B cell (primary cell): ENCODE measurements at regions not wholly inside any gene's neighbourhood (a gene's known extent, or its start where the extent isn't known, plus 50 kb on each side); places are given as distances from the start of the nearest gene placed in this dataset.

Source experiments
- ATAC-seq: fragments of 200-7000 bp; cut with Tn5 transposase; one replicate; pipeline ENCODE4 v1.10.0; 2021; ENCODE audit warnings: low read depth, mild to moderate bottlenecking, moderate number of reproducible peaks, moderate library complexity
- CTCF ChIA-PET: fragments of 350-600 bp; sonication (Branson Sonifier 250); formaldehyde crosslinking; loops from one replicate; lab custom pipeline; 2021; ENCODE audit warnings: antibody characterized with exemption, inconsistent platforms; lab: Charles Lee
- POLR2A ChIA-PET: fragments of 350-600 bp; sonication (Branson Sonifier 250); formaldehyde crosslinking; loops from one replicate; lab custom pipeline; 2021; ENCODE audit warnings: antibody characterized with exemption; lab: Charles Lee
- DNase-seq: peaks from one replicate; pipeline ENCODE4 v3.0.0; 2013
- H2AFZ ChIP-seq: 2 replicates; pipeline ENCODE4 v1.6.1; 2012; ENCODE audit warnings: mild to moderate bottlenecking, low read depth, low read length; ENCODE audit not compliant: insufficient read depth, poor library complexity, severe bottlenecking
- H3K27ac ChIP-seq, 2 donors: 1 replicate in 1 of 2; 2 replicates in 1 of 2; pipeline ENCODE4 v1.5.1; 2012 to 2013; ENCODE audit warnings: low read length in 2 of 2, mild to moderate bottlenecking in 2 of 2, moderate library complexity in 1 of 2
- H3K27me3 ChIP-seq, 4 experiments: fragments of 200-600 bp in 1 of 4; sonication (generic) in 1 of 4; replicated peaks in 1 of 4; 1 replicate in 2 of 4; 2 replicates in 2 of 4; pipeline versions ENCODE4 v1.6.1 to v1.7.0; 2013 to 2016; ENCODE audit warnings: low read length in 3 of 4, mild to moderate bottlenecking in 2 of 4, mixed read lengths in 1 of 4, moderate library complexity in 1 of 4; ENCODE audit not compliant: insufficient read depth in 4 of 4, control insufficient read depth in 3 of 4; ENCODE audit errors: control extremely low read depth in 1 of 4
- H3K36me3 ChIP-seq, 2 experiments: replicated peaks in 1 of 2; 1 replicate in 1 of 2; 2 replicates in 1 of 2; pipeline versions ENCODE4 v1.6.1 to v1.7.1; 2013; ENCODE audit warnings: low read length in 1 of 2; ENCODE audit not compliant: insufficient read depth in 2 of 2, control insufficient read depth in 1 of 2; ENCODE audit errors: control extremely low read depth in 1 of 2, extremely low read depth in 1 of 2
- H3K4me1 ChIP-seq, 2 donors: fragments of 200-600 bp in 1 of 2; sonication (generic) in 1 of 2; 1 replicate in 1 of 2; 2 replicates in 1 of 2; pipeline versions ENCODE4 v1.5.1 to v1.6.1; 2013 to 2017; ENCODE audit warnings: low read length in 2 of 2; ENCODE audit not compliant: control insufficient read depth in 2 of 2, insufficient read depth in 2 of 2
- H3K4me2 ChIP-seq: replicated peaks from 2 replicates; pipeline ENCODE3; 2012; ENCODE audit warnings: mild to moderate bottlenecking, low read depth, low read length; ENCODE audit not compliant: poor library complexity, severe bottlenecking
- H3K4me3 ChIP-seq, 5 experiments: fragments of 200-600 bp in 1 of 5; sonication (generic) in 1 of 5; 1 replicate in 3 of 5; 2 replicates in 2 of 5; pipeline versions ENCODE4 v1.5.1 to v1.7.0; 2011 to 2016; ENCODE audit warnings: low read length in 4 of 5, mild to moderate bottlenecking in 4 of 5, low read depth in 2 of 5, control low read depth in 1 of 5, moderate library complexity in 1 of 5; ENCODE audit not compliant: insufficient read depth in 1 of 5; ENCODE audit errors: control extremely low read depth in 1 of 5, extremely low read depth in 1 of 5
- H3K79me2 ChIP-seq: fragments of 200-600 bp; sonication (generic); one replicate; pipeline ENCODE4 v1.6.0; 2016; ENCODE audit warnings: low read length; ENCODE audit not compliant: control insufficient read depth, insufficient read depth
- H3K9ac ChIP-seq: fragments of 200-600 bp; sonication (generic); 2 replicates; pipeline ENCODE4 v1.6.1; 2017; ENCODE audit warnings: mild to moderate bottlenecking, low read length, moderate library complexity
- H3K9me3 ChIP-seq, 3 donors: one replicate each; pipeline versions ENCODE4 v1.6.1 to v1.7.1; 2013; ENCODE audit warnings: low read length in 2 of 3; ENCODE audit not compliant: control insufficient read depth in 2 of 3, insufficient read depth in 1 of 3; ENCODE audit errors: control extremely low read depth in 1 of 3
- H4K20me1 ChIP-seq: 2 replicates; pipeline ENCODE4 v1.6.0; 2012; ENCODE audit warnings: mild to moderate bottlenecking, low read length; ENCODE audit not compliant: insufficient read depth, control insufficient read depth, poor library complexity, severe bottlenecking
- H3K27ac Mint-ChIP-seq: one replicate; pipeline ENCODE4 v1.8.0; 2021; ENCODE audit warnings: mixed read lengths
- H3K27me3 Mint-ChIP-seq: one replicate; pipeline ENCODE4 v1.8.0; 2021; ENCODE audit warnings: mixed read lengths
- H3K4me1 Mint-ChIP-seq: one replicate; pipeline ENCODE4 v1.8.0; 2021; ENCODE audit warnings: mixed read lengths
- H3K4me3 Mint-ChIP-seq: one replicate; pipeline ENCODE4 v1.8.0; 2021; ENCODE audit warnings: mixed read lengths
- H3K9me3 Mint-ChIP-seq: one replicate; pipeline ENCODE4 v1.8.0; 2022; ENCODE audit warnings: mixed read lengths; ENCODE audit not compliant: insufficient read depth
- EZH2 ChIP-seq: IDR thresholded peaks from 2 replicates; pipeline ENCODE4 v1.6.1; 2012; ENCODE audit warnings: borderline replicate concordance, low read depth, mild to moderate bottlenecking, moderate library complexity, low read length; ENCODE audit not compliant: insufficient read depth, poor library complexity, severe bottlenecking
- WGBS: methylation state at CpG from one replicate; pipeline ENCODE4 v1.1.5; 2013; ENCODE audit warnings: missing lambda C conversion rate; ENCODE audit not compliant: insufficient coverage; 5-methylcytosine and 5-hydroxymethylcytosine counted together
- intact Hi-C: fragments of 100-400 bp; cut with micrococcal nuclease; formaldehyde crosslinking; loops from one replicate; pipeline ENCODE4 v1.10.0; 2022
- TF ChIP-seq, protein P1 (sequence below): fragments of 200-600 bp; IDR thresholded peaks from one replicate; pipeline ENCODE4 v1.8.0; 2022; ENCODE audit warnings: antibody characterized with exemption, mild to moderate bottlenecking

DNA sequence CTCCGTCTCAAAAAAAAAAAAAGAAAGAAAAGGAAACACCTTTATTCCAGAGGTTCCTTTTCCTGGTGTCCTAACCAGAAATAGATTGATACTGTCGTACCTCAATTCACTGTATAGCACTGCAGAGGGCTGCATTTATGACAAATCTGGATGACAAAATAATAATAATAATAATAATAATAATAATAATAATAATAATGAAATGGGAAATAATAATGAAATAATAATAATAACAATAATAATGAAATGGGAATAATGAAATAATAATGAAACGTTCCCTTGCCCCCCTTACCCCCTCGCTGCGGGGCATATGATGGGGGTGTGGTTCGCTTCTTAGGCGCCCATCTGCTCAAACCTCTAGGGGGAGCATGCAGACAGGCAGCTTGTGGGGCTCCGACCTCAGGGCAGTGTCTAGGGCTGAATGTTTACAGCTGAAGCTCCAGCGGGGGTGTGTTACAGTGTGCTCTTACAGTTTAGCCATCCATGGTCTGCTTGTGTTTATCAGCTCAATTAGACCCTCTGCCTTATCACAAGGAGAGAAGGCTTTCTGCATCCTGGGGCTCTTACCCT is 1088.3 kb upstream of the SEL1L start:
- WGBS: 71% methylated on average over 1 of the region's 9 CpGs
- intact Hi-C loops: no loop called here
- H3K27ac Mint-ChIP-seq: no peak overlapping the region
- Histone ChIP-seq H3K9ac (no peak overlapping the region), H3K27ac (no peak overlapping the region), H3K27me3 (no peaks in the 10 kb centered on the region), H3K36me3 (no peaks in the 10 kb centered on the region), H3K4me2 (no peak overlapping the region), H4K20me1 (no peaks in the 10 kb centered on the region), H3K9me3 (peaks cover 0 to 6% (median 0%) of the 10 kb centered on the region in 3 donors), H3K4me3 (no peak overlapping the region), H2AFZ (no peak overlapping the region), H3K79me2 (no peaks in the 10 kb centered on the region), H3K4me1 (no peaks in the 10 kb centered on the region)
- no peaks in the 10 kb centered on the region for H3K4me1 Mint-ChIP-seq
- H3K27me3 Mint-ChIP-seq: no peaks in the 10 kb centered on the region
- peaks cover 6% of the 10 kb centered on the region for H3K9me3 Mint-ChIP-seq
- POLR2A ChIA-PET: no interaction called here
- TF ChIP-seq, protein P1, sequence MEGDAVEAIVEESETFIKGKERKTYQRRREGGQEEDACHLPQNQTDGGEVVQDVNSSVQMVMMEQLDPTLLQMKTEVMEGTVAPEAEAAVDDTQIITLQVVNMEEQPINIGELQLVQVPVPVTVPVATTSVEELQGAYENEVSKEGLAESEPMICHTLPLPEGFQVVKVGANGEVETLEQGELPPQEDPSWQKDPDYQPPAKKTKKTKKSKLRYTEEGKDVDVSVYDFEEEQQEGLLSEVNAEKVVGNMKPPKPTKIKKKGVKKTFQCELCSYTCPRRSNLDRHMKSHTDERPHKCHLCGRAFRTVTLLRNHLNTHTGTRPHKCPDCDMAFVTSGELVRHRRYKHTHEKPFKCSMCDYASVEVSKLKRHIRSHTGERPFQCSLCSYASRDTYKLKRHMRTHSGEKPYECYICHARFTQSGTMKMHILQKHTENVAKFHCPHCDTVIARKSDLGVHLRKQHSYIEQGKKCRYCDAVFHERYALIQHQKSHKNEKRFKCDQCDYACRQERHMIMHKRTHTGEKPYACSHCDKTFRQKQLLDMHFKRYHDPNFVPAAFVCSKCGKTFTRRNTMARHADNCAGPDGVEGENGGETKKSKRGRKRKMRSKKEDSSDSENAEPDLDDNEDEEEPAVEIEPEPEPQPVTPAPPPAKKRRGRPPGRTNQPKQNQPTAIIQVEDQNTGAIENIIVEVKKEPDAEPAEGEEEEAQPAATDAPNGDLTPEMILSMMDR: no peak
- TF ChIP-seq EZH2: no peak
- ATAC-seq (no peak), DNase-seq (no peak)
- no peak overlapping the region for H3K4me3 Mint-ChIP-seq
- CTCF ChIA-PET: no interaction called here

DNA sequence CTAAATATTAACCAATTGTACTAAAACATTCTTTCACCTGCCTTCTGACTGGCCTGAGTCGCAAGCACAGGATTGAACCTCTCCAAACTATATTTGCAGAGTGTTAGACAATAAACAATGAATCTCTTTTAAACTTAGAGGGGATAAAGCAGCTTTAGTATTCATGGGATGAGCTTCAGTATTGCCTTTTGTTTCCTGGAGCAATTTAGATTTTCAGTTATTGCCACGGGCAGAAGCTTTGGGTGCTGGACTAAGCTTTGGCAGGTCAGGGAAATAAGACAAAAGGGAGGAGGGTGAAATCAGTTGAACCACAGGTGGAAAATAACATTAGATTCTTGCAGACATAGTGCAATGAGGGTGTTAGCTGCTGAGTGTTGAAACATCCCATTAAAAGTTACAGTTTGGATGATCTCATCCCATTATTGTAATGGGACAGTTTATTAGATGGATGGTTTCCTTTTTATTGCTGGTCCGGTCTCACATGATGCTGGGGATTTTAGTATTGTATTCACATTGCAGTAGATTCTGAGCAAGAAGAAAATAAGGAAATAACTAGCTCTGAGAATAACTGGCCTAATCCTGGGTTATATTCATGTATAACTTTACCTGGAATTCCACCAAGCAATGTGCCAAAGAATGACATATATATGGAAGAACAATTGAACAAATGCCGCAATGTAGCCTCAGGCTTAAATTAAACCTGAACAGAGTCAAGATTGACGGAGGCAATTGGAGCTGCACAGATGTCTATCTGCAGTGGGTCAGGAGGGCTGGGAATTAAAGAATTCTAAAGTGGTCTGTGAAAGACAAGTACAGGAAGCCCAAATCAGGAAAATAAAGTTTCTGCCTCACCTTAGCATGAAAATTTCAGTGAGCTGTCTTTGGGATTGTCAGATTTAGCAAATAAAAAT is 1092.8 kb upstream of the SEL1L start:
- H3K36me3 ChIP-seq: no peaks in the 10 kb centered on the region
- peaks cover 6% of the 10 kb centered on the region for H3K9me3 Mint-ChIP-seq
- H3K4me3 Mint-ChIP-seq: no peak overlapping the region
- no peak overlapping the region for H3K9ac ChIP-seq
- POLR2A ChIA-PET: no interaction called here
- no peak overlapping the region for H3K4me3 ChIP-seq
- no peaks in the 10 kb centered on the region for H3K27me3 ChIP-seq
- H3K9me3 ChIP-seq: peaks cover 0 to 6% (median 2%) of the 10 kb centered on the region in 3 donors
- no peak for DNase-seq
- H3K4me2 ChIP-seq: no peak overlapping the region
- H3K4me1 ChIP-seq: no peaks in the 10 kb centered on the region
- H3K27ac Mint-ChIP-seq: no peak overlapping the region
- 90% methylated on average over 3 of the region's 5 CpGs for WGBS
- no peaks in the 10 kb centered on the region for H3K27me3 Mint-ChIP-seq
- no peaks in the 10 kb centered on the region for H3K79me2 ChIP-seq
- H2AFZ ChIP-seq: no peak overlapping the region
- no peak overlapping the region for H3K27ac ChIP-seq
- no peaks in the 10 kb centered on the region for H4K20me1 ChIP-seq
- CTCF ChIA-PET: no interaction called here
- H3K4me1 Mint-ChIP-seq: no peaks in the 10 kb centered on the region
- TF ChIP-seq EZH2: no peak
- TF ChIP-seq, protein P1: no peak
- no peak for ATAC-seq
- intact Hi-C loops: no loop called here
